ENCODE measurements at regions not wholly inside any gene's neighbourhood (a gene's known extent, or its start where the extent isn't known, plus 50 kb on each side); places are given as distances from the start of the nearest gene placed in this dataset.
"Not testable (repeated sequence)": the region's sequence is repeated elsewhere in the genome, so short reads cannot be mapped to it uniquely, and the experiment has no call there.

- no peaks in the 10 kb centered on the region for H3K27me3 Mint-ChIP-seq (ENCODE audit: low read depth)
- no peak overlapping the region for H3K4me3 Mint-ChIP-seq (ENCODE audit: unreplicated experiment)
- no peak for TF ChIP-seq CTCF (IDR thresholded peaks at IDR 0.05)
- peaks cover 5% of the 10 kb centered on the region for H3K36me3 Mint-ChIP-seq (ENCODE audit: low read depth)
- peaks cover 3% of the 10 kb centered on the region for H3K4me1 Mint-ChIP-seq (ENCODE audit: low read depth)
- no peak overlapping the region for H3K27ac Mint-ChIP-seq (ENCODE audit: unreplicated experiment)
- H3K9me3 Mint-ChIP-seq (ENCODE audit: low read depth), result no peaks in the 10 kb centered on the region
- DNase-seq (ENCODE audit: low spot score), result no peak
Measured at GRCh38 chr2:143928184-143928583, 591.7 kb downstream of the ZEB2 start.

- Mint-ChIP-seq H3K27me3 (ENCODE audit: low read depth) (no peaks in the 10 kb centered on the region), H3K36me3 (ENCODE audit: low read depth) (peaks cover 5% of the 10 kb centered on the region), H3K9me3 (ENCODE audit: low read depth) (no peaks in the 10 kb centered on the region), H3K27ac (ENCODE audit: unreplicated experiment) (no peak overlapping the region), H3K4me1 (ENCODE audit: low read depth) (peaks cover 6% of the 10 kb centered on the region), H3K4me3 (ENCODE audit: unreplicated experiment) (no peak overlapping the region)
- TF ChIP-seq CTCF (IDR thresholded peaks at IDR 0.05), result no peak
- no peak for DNase-seq (ENCODE audit: low spot score)
Measured at GRCh38 chr2:143926736-143927135, 593.2 kb downstream of the ZEB2 start.

- DNase-seq (ENCODE audit: low spot score); H3K27me3 Mint-ChIP-seq (ENCODE audit: low read depth); H3K4me3 Mint-ChIP-seq (ENCODE audit: unreplicated experiment); H3K27ac Mint-ChIP-seq (ENCODE audit: unreplicated experiment); H3K36me3 Mint-ChIP-seq (ENCODE audit: low read depth); H3K4me1 Mint-ChIP-seq (ENCODE audit: low read depth): not testable (repeated sequence)
- H3K9me3 Mint-ChIP-seq (ENCODE audit: low read depth), result peaks cover 15% of the 10 kb centered on the region
Measured at GRCh38 chr2:143922261-143922830, 597.6 kb downstream of the ZEB2 start.

GRCh38 chr2:143918465-143918989, 601.4 kb downstream of the ZEB2 start:
- peaks cover 6% of the 10 kb centered on the region for H3K4me1 Mint-ChIP-seq (ENCODE audit: low read depth)
- no peak overlapping the region for H3K4me3 Mint-ChIP-seq (ENCODE audit: unreplicated experiment)
- peaks cover 5% of the 10 kb centered on the region for H3K36me3 Mint-ChIP-seq (ENCODE audit: low read depth)
- no peak overlapping the region for H3K27ac Mint-ChIP-seq (ENCODE audit: unreplicated experiment)
- H3K9me3 Mint-ChIP-seq (ENCODE audit: low read depth), result peaks cover 21% of the 10 kb centered on the region
- no peaks in the 10 kb centered on the region for H3K27me3 Mint-ChIP-seq (ENCODE audit: low read depth)
- no peak for DNase-seq (ENCODE audit: low spot score)
- no peak for TF ChIP-seq CTCF (IDR thresholded peaks at IDR 0.05)

GRCh38 chr2:143916781-143917180, 603.1 kb downstream of the ZEB2 start:
- Mint-ChIP-seq H3K4me1 (ENCODE audit: low read depth) (no peaks in the 10 kb centered on the region), H3K9me3 (ENCODE audit: low read depth) (peaks cover 21% of the 10 kb centered on the region), H3K27me3 (ENCODE audit: low read depth) (no peaks in the 10 kb centered on the region), H3K36me3 (ENCODE audit: low read depth) (peaks cover 5% of the 10 kb centered on the region), H3K27ac (ENCODE audit: unreplicated experiment) (no peak overlapping the region), H3K4me3 (ENCODE audit: unreplicated experiment) (no peak overlapping the region)
- no peak for TF ChIP-seq CTCF (IDR thresholded peaks at IDR 0.05)
- DNase-seq (ENCODE audit: low spot score), result no peak

All from chondrocyte (in vitro differentiated cells).